SK-N-SH (cell line): ENCODE measurements at regions not wholly inside any gene's neighbourhood (a gene's known extent, or its start where the extent isn't known, plus 50 kb on each side); places are given as distances from the start of the nearest gene placed in this dataset.

Source experiments
- CHD2 ChIP-seq: fragments of 150-350 bp; IDR thresholded peaks from 2 replicates; pipeline ENCODE4 v1.6.1; 2018; ENCODE audit warnings: low read length; ENCODE audit not compliant: partially characterized antibody
- CTCF ChIP-seq: fragments of 200-600 bp; sonication (generic); IDR thresholded peaks from 2 replicates; pipeline ENCODE4 v1.6.1; 2017; ENCODE audit warnings: antibody characterized with exemption, mild to moderate bottlenecking, moderate library complexity
- FOXJ3 ChIP-seq: sonication (generic); formaldehyde crosslinking; IDR thresholded peaks from 2 replicates; pipeline ENCODE4 v1.5.1; 2020; ENCODE audit warnings: mild to moderate bottlenecking, missing genetic modification reagents
- NRF1 ChIP-seq: IDR thresholded peaks from 2 replicates; pipeline ENCODE4 v1.6.1; 2012; ENCODE audit warnings: low read depth, mild to moderate bottlenecking, low read length
- POLR2AphosphoS5 ChIP-seq: IDR thresholded peaks from 2 replicates; pipeline ENCODE4 v1.6.1; 2012; ENCODE audit warnings: low read depth, low read length
- RAD21 ChIP-seq: IDR thresholded peaks from 2 replicates; pipeline ENCODE4 v1.6.1; 2012; ENCODE audit warnings: mild to moderate bottlenecking, low read length
- RFX5 ChIP-seq: IDR thresholded peaks from 2 replicates; pipeline ENCODE4 v1.6.1; 2012; ENCODE audit warnings: mild to moderate bottlenecking, improper control_type of control experiment, low read length
- TAF1 ChIP-seq: IDR thresholded peaks from 2 replicates; pipeline ENCODE4 v1.6.1; 2012; ENCODE audit warnings: low read depth, mild to moderate bottlenecking, low read length, moderate library complexity, borderline replicate concordance
- USF2 ChIP-seq: fragments of 150-350 bp; IDR thresholded peaks from 2 replicates; pipeline ENCODE4 v1.6.1; 2017; ENCODE audit warnings: antibody characterized with exemption, low read length, low read depth, borderline replicate concordance
- YY1 ChIP-seq: IDR thresholded peaks from 2 replicates; pipeline ENCODE4 v1.4.0; 2012; ENCODE audit warnings: low read depth, mild to moderate bottlenecking
- ZBTB33 ChIP-seq: IDR thresholded peaks from 2 replicates; pipeline ENCODE4 v1.4.0; 2012; ENCODE audit warnings: low read depth, borderline replicate concordance

GRCh38 chr4:122205687-122206086, 53.6 kb downstream of the BLTP1 start:
- no peak for TF ChIP-seq CTCF
- no peak for TF ChIP-seq TAF1
- no peak for TF ChIP-seq FOXJ3 (CRISPR knock-in tag)
- no peak for TF ChIP-seq USF2
- TF ChIP-seq NRF1 = no peak
- no peak for TF ChIP-seq POLR2AphosphoS5
- TF ChIP-seq RFX5 = no peak
- no peak for TF ChIP-seq YY1
- no peak for TF ChIP-seq ZBTB33
- no peak for TF ChIP-seq RAD21
- no peak for TF ChIP-seq CHD2
